Limb (tissue), 2 donors: ENCODE measurements at regions not wholly inside any gene's neighbourhood (a gene's known extent, or its start where the extent isn't known, plus 50 kb on each side); places are given as distances from the start of the nearest gene placed in this dataset.

Experiments
- DNase-seq, 2 donors: peaks; one replicate each; pipeline ENCODE4 v3.0.0-alpha.2; 2016; ENCODE audit errors: extremely low spot score in 2 of 2

DNA sequence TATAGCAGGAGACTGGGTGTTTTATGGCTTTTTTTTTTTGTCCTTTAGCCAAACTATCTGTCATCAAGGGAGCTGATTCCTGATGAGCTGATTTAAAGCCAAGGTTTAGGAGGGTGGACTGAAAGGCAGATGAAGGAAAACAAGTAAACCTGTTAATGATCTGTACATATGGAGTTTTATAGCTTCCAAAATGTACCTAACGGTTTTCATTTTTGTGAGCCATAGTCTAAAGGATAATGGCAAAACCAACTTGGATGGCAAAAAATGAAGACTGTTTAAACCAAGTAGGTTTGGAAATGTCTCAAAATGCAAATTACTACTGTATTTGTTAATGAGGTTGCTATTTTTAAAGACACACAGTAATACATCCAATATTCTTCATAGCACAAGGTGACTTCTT lies 281.5 kb downstream of the YTHDC2 start:
- DNase-seq, result no peak

DNA sequence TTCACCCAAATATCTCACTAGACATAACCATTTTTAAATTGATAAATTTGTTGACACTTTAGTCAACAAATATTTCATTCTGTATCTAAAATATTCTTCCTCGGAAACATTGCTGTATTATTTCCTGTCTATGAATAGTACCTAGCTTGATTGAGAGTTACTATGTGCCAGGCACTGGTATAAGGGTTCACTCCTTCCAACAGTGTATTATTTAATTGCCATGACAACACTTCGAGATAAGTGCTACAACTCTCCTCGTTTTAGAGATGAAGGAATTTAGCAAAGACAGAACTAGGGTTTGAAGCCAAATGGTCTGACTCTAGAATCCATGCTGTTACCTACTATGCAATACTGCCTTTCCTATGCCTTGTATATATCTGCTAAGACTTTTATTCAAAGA lies 287.2 kb downstream of the YTHDC2 start:
- DNase-seq, result no peak

DNA sequence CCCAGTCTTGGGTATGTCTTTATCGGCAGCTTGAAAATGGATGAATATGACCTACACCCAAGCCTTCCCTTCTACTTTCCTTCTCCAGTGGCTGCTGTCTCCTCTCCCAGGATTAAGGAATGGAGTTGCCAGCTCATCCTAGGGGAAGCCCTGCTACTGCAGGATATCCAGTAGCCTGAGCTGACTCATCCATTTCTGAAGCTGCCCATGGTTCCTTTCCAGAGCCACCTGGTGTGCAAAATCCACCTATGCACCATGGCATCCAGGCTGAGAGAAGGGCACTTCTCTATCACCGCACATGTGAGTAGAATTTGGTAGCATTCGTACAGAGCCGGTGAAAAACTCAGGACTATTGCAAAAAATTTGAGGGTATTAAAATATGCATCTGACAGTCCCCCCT lies 290.8 kb downstream of the YTHDC2 start:
- no peak for DNase-seq

DNA sequence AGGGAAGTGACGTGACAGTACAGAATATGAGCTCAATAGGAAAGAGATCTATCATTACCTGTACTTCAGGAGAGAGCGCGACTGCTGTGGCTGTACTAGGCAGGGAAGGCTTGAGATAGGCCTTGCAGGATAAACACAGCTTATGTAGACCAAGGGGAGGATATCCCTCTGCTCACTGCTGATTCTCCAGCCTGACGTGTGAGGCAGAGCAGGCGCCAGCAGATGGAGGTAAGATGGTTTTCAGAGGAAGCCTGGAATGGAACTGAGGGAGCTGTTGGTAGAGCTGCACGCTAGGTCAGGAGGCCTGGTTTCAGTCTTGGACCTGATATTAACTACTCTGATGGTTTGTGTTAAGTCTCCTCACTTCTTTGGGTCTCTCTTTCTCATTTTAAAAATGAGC lies 291.4 kb downstream of the YTHDC2 start:
- no peak for DNase-seq

DNA sequence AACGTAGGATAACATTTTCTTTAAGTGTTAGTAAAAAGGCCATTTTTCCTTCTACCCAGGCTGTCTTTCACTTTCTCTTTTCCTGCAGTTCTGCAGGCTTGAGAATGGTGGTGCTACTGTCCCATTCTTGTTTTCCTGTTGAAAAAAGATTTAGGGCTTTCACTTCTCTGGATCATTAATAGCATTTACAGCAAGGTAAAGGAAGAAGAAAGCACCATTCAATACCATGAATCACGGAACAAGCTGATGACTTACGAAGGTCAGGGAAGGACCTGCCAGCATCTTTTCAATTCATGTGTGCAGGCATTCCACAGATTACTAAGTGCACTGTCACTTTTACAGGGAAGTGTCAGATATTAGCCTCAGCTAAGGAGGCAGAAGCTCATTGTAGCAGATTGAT lies 292.8 kb downstream of the YTHDC2 start:
- peak in 1 of 2 donors; percentile 24 for DNase-seq

DNA sequence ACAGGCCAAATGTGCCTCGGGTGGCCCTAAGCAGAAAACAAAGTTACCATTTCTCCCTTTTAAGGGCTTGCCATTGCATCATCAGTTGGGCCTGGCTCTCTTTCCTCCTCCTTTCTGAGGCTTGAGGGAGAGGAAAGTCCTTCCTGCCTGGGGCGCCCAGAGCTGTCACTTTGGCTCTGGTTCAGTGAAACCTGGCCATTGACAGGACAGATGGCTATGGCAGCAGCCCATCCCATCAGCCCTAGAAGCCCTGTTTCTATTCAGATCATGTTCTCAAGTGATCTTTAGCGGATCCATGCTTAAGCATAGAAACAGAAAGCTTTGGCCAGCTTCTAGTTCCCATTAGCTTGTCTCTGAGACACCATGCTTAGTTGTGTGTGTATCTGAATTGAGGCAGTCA lies 293.4 kb downstream of the YTHDC2 start:
- peak in 1 of 2 donors; percentile 44 for DNase-seq

DNA sequence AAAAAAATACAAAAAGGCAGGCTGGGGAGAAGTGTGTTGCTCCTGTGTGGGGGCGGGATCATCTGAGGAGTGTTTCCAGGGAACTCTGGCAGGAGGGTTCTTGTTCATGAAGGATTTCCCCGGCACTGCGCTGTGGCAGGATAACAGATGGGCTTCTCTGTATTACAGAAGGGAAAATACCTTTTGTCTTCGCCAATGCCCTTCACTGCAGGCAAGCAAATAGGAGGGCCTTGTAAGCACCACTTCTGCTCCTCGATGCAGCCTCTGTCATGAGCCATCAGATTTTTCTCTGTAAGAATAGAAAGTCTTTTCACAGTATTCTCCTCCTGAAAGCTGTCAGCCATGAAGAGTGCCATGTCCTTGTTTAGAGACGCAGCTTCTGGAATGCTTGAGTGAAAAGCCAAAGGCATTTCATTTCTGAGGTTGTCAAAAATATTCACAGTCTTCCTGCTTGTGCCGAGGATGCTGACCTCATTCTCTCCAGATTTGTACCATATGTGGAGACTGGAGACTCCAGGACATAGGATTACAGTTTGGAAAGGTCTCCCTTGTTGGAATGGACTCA lies 294.0 kb downstream of the YTHDC2 start:
- peak; percentile 49 to 64 for DNase-seq

DNA sequence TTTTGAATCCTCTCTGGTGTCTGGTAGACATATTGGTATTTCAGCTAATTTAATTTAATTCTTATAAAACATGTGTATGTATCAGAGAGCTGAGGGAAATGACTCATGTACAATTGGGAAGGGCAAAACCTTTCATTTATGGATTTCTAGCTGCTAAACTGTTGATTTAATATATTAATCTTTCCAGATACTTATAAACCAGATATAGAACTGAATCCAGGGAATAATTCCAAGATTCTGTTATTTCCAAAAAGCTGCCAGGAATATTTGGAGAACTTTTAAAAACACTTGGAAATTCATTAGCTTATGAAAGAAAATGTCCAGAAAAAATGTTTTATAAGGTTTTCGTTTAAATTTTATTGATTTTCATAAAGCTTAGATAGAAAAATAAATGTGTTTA lies 295.5 kb downstream of the YTHDC2 start:
- DNase-seq, result peak in 1 of 2 donors; percentile 19

DNA sequence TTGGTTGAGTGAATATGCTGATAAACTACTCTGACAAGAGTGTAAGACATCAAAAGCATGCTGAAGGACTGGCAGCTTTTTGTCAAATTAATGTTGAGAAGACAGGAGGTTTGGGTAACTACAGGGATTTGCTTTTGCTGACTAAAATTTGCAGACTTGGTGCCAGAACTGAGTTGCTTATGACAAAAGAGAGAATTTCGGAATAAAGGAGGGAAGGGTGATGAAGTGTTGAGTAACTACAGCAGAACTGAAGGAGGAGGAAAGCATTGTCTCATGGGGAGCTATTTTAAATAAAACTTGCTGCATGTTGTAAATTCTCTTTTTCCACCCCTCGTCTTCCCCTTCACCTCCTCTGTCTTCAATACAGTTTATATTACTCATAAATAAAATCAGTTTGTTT lies 296.1 kb downstream of the YTHDC2 start:
- DNase-seq, result peak in 1 of 2 donors; percentile 2

DNA sequence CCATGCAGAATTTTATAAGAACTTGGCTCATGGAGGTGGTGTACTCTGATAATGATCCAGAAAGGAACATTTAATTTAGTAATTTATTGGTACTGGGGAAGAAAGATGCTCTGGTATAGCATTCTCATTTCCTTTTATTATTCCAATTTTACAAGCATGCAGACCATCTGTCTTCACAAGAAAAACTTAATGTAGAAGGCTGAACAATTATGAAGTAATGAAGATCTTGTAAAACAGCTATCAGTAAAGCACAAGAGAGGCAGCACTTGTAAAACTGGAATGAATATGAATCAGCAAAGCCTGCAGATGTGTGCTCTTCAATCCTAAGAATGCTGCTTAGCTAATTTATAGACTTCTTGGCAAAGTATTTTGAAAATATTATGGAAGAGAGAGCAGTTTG lies 300.0 kb downstream of the YTHDC2 start:
- peak in 1 of 2 donors; percentile 5 for DNase-seq

DNA sequence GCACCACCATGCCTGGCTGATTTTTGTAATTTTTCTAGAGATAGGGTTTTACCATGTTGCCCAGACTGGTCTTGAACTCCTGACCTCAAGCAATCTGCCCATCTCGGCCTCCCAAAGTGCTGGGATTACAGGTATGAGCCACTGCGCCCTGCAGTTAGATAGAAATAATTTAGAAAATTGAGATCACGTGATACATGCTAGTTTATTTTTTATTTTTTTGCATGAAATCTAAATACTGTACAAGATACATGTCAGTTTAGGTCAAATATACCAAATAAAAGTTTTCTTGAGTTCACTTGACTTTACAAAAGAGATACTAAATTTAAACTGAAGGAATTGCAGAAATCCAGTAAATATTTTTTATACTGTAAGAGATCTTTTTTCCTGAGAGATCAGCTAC lies 304.2 kb downstream of the YTHDC2 start:
- no peak for DNase-seq

DNA sequence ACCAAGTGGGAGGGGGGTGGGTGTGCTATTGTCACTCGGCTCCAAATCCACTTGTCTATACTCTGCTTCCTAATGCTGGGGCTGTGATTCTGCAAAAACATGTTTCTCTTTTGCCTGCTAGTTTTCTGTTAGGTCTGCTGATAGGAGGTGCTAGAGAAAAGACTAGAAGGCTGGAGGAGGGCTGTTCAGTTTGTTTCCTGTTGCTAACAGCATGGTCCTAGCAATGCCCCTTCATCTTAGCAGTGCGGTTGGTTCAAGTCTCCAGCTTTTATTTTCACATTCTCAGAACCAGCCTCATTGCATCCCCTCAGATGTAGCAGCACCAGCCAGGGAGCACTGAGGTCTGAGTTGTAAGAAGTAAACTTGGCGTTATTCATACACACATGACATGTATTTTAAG lies 310.2 kb downstream of the YTHDC2 start:
- DNase-seq, result no peak

DNA sequence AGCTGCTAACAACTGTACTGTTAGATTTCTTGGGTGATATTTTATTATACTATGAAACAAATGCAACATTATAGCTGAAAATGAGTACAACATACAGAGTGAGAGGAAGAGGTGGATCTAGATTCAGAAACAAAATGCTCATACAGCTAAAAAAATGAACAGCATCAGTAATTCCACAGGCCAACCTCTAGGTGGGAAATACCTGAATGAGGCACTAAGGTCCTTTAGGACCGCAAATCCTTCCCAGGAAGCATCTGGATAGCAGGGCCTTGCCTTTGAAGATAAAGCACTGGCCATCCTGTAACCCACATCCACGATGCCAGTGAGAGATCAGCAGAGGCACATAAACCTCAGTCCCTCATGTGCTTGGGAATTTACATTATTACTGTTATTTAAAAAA lies 310.8 kb downstream of the YTHDC2 start:
- DNase-seq, result no peak

DNA sequence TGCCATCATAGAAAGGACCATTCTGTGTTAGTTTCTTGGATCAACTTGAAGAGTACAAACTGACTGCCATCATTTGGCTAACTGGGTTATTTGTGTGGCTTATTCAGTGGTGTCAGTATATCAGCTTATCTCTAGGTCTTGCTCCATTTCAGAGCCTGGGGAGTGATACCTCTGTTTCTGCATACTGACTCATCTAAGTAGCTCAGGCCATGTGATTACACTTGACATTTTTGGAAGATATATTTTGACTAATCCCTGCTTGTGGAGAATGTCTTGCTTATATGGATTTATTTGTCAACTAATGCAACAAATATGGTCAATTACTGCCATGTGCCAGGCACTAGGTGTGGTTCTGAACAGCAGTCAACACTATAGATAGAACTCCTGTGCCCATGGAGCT lies 311.7 kb downstream of the YTHDC2 start:
- no peak for DNase-seq

DNA sequence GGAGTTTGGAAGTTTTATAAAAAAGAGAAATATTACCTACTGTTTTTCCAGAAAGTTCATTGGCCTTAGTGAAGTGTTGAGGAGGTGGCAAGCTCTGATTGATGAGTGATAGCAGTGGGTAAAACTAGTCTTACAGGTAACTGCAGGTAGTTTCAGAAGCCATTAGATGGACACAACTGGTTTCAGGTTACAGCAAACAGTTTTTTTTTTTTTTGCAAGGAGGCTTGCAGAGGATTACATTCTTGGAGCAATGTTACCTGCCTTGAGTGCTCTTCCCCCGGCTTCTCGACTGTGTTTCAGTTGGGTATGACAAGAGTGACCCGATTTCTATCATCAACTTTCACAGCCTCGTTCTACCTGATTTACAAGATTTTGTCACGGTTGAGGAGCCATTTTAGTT lies 333.4 kb downstream of the YTHDC2 start:
- DNase-seq, result no peak

DNA sequence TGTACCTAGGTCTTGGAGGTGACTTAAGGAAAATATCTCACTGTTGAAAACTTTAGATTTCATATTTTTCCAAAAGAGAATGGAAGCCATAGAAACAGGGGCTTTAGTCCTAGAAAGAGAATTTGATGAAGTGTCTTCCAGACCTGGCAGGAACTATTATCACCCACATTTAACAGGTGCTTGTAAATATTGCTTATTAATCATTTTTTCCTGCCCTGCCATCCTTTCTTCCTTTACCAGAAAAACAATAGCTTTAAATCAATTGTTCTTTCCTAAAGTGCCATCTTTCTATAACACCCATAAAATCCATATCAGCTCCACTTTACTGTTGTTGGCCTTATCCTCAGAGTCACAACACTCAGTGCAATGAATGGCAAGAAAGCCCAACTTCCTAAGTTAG lies 350.9 kb downstream of the YTHDC2 start:
- no peak for DNase-seq

DNA sequence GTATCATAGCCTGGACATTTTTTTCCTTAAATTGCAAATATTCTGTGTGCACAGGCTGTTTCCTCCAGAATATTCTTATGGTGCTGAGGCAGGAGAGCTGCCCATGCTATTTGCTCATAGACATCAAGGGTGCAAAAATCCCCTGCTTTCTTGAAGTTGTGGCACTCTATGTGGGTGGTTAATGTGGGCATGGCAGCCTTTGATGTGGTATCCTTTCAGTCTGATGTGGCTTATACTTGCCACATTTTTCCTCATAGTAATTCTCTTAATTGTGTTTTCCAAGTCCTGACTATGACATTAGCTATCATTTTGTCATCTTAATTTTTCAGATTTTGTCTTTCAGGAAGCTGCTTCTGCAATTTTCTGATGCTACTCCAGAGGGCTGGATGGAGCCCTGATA lies 353.3 kb downstream of the YTHDC2 start:
- DNase-seq, result no peak

DNA sequence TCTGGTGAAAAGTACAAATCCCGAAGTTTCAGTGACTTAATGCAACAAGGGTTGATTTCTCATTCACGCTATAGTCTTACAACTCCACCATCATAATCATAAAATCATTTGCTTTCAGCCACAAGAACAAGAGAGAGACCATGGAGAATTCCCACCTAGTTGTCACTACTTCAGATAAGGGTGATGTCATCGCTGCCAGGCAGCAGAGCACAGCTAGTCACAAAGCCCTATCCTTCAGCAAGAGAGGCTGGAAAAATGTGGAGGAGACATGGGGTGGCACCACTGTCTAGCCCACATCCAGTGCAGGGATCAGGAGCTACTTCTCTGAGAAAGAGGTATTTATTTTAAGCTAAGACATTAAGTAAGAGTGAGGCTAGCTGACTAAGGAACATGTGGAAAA lies 356.1 kb downstream of the YTHDC2 start:
- DNase-seq, result no peak

DNA sequence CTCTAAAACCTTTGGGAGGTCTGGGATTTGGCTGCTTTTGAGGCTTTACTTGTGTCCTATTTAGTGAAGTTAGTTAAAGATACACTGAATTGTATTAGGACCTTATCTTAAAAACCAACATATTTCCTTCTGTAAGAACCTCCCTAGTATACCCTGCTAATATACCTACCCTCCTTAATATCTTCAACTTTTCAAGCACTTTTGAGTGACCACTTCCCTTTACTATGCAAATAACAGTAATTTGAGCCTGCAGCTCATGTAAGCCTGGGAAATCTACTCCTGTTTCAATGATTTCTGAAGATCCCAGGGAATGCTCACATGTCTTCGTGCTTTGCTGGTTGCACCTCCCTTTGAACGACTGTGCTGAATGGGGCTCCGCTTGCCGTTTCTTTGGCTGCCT lies 358.5 kb downstream of the YTHDC2 start:
- DNase-seq, result no peak

DNA sequence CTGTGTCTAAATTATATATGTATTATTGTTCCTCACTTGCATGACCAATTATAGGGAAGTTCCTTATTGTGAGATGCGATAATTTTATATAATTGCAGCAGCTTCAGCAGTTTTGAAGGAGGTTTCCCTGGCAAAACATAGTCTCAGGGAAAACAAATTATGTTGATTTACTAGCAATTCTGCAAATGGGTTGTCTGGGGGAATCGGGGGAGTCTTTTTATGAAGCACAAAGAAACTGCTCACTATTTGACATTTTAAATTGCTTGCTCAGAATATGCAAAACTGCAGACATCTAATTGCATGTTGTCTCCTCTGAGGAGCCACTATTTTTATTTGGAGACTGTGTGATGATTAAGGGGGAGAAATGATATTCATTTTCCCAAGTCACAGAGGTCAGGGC lies 361.6 kb downstream of the YTHDC2 start:
- no peak for DNase-seq

DNA sequence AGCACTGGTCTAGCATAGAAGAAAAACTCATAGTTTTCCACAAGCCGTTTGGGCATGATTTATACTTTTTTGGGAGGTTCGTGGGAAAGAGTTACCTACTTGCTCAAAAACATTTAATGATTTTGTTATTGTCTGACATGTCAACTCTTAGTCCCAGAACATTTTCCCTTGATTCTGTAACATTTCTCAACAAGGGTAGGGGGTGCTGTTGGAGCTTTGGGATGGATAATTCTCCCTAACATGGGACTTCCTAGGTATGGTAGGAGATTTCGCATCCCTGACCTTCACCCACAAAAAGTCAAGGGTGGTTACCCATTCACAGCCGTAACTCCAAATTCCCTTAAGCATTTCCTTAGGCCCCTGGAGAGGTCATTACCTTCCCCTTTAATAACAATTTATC lies 378.0 kb downstream of the YTHDC2 start:
- no peak for DNase-seq

DNA sequence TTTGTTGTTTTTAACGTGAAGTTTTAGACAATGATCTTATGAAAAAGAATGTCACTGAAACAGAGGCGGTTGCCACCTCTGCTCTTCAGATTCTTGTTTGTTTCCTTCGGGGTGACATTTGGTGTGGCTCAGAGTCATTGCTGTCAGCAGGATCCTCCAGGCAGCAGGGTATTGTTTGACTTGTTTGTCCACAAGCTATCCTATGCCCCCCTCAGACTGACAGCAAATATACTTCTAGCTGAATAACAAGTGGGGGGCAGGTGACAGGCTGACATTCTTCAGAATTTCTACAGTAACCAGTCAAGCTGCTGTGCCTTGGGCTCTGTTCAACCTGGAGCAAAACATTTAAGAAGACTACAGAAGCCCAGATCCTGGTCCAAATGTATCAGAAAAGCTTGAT lies 383.3 kb downstream of the YTHDC2 start:
- no peak for DNase-seq

DNA sequence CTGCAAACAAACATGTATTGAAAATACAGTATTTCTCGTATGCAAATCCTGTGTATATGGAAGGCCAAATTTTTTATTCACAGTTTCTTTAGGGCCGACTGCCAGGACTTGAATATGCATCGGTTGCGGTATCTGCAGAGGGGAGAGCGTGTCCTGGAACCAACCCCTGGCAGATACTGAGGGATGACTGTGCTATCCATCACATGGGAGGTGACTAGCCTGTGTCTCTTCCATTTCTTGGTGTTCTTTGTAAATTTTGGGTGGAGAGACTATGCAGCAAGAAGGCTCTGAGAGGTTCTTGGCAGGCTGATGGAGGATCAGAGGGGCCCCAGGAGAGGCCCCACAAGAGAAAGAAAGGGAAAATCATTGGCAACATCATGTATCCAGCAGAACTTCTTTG lies 384.3 kb downstream of the YTHDC2 start:
- peak in 1 of 2 donors; percentile 7 for DNase-seq

DNA sequence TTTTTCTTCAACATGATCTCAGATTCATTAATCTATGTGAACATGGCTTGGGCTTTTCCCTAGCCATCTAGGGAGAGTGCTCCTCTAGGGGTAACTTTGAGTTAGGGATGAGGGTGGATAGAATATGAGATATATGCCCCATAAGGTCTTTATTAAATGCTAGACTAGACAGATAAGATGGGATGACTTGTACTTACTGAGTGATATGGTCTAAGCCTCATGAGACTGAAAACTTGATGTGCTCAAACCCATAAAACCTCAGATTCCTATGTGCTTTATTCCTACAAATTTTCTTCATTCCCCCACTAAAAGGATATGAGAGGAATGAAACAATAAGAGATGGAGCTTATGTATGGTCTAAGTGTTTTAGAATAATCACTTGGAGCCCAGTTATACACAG lies 386.6 kb downstream of the YTHDC2 start:
- no peak for DNase-seq
